NCI-H146 (cell line): ENCODE measurements at regions not wholly inside any gene's neighbourhood (a gene's known extent, or its start where the extent isn't known, plus 50 kb on each side); places are given as distances from the start of the nearest gene placed in this dataset.
"Not testable (repeated sequence)": the region's sequence is repeated elsewhere in the genome, so short reads cannot be mapped to it uniquely, and the experiment has no call there.

ENCODE experiments used
- DNase-seq: peaks from one replicate; lab custom pipeline; 2025; lab: John Stamatoyannopoulos, UW

DNA sequence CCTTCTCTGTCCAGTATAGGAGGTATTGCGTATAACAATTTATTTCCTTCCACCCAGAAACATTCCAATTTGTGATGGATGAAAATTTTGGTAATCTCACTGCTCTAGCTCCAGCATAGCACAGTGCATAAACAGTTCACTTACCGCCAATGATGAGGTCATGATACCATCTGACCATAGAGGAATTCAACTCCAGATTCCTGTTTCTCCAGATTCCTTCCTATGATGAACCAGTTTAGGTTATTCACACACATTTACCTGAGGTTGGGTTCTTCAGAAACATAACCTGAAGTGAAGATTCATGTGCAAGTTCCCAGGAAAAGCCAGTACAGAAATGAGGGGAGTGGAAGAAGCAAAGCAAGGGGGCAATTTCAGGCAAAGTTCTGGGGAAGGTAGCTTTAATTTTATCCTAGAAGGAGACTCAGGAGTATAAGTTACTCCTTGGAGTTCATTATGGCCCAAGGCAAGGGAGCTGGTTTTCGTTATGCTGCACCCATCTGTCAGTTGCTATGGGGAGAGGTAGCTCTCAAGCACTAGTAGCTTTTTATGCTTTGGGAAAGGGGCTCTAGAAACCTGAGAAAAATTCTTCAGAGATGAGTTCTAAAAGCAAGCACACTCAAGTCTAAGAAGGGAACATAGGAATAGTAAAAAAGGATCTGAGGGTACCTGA lies 121.6 kb downstream of the CASP12 start:
- DNase-seq = no peak

- DNase-seq = no peak
Measured at GRCh38 chr11:104774578-104774977, 123.7 kb downstream of the CASP12 start.

DNA sequence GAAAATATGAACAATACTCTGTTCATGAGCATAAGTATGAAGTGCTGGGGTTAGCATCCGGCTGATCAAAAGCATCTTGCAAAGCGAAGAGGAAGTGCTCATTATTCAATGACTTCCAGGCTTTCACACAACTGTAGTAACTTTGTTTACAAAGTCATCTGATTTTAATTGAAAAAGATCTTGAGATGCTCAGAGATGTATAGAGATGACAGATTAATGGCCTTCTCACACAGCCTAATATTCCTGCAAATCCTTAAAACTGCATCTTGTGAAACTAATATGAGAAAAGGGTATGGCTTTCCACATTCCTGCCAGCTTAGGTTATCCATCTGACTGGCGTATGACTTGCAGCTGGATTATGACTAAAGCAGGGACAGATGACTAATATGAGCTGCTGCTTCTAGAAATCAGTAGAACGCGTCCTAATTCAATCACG lies 125.4 kb downstream of the CASP12 start:
- no peak for DNase-seq

DNA sequence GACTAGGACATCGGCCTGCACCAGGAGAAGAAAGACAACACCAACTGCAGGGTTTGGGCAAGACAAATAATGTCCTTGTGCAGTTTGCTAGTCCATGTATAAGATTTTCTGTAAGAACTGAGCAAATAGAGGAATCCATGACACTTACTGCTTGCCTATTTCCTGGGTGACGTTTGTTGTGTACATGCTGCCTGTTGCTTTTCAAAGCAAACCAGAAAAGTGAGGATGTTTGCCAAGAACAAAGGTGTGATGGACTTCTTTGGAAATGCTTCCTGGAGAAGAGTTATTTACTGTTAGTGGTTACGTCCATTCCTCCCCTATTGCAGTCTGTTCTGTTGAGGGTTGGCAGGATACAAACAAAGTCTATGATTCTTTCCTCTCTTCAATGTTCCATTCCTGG lies 126.5 kb downstream of the CASP12 start:
- DNase-seq = no peak

DNA sequence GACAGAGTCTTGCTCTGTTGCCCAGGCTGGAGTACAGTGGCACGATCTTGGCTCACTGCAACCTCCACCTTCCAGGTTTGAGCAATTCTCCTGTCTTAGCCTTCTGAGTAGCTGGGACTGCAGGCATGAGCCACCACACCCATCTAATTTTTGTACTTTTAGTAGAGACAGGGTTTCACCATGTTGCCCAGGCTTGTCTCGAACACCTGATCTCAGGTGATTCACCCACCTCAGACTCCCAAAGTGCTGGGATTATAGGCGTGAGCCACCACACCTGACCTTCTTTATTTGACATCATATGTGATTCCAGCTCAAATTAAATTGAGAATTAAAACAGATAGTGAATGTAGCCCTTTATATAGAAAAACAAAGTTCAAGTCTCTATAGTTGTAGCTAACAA lies 127.2 kb downstream of the CASP12 start:
- DNase-seq = not testable (repeated sequence)

DNA sequence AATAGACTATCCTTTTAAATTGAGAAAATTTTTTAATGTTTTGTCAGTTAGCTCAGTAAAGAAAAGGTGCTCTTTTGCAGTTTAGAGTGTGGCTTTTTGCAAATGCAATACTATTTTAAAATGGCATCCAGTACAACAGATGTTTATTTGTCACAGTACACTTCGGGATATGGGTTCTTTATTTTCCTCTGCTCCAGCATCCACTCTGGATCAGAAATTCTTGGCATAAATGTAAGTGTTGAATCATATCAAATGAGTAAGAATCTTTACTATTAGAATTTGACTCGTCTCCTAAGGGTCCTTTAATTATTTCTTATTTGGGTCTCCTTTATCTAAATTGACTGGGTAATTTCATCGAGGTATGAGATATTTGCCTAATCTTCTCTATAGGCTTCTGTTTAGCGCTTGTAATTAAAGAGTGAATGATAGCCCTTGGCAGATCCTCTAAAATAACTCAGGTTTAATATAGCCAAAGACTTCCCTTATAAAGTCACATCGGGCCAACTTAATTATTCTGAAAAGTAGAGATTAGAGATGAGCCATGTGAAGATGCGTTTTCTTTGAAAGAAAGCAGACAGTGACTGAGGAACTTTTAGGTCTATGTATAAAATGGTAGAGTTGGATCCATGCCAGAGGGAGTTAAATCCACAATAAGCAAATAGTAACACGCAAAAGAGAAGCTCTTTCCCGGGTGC lies 132.7 kb downstream of the CASP12 start:
- no peak for DNase-seq

GRCh38 chr11:104764710-104765045 lies 133.6 kb downstream of the CASP12 start:
- DNase-seq = no peak

DNA sequence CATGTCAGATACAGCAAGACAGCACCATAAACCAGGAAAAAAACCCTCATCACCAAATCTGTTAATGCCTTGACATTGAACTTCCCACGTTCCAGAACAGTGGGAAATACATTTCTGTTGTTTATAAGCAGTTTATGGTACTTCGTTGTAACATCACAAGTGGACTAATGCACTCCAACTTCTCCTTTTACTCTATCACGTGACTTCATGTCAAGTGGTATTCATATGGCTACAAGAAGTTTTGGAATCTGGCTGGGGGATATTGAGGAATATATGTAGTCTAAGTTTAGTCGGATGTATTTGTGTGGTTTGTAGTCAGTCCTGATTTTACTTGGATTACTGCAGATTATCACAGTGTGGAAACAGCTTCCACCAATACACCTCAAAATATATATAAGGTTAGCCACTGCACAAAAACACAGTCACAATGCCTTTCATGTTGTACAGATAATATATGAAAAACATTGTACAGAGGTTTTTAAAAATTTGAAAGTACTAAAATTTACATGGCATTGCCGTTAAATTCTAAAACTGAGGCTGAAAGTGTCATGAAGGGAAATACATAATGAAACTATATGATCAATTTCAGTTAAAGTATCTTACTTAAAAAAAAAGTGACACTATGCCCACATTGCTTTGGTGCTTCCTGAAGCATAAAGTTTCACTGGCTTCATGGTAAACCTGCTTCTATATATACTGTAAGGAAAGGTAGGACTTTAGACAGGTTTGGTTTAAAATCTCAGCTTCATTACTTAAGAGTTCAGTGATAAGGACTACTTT lies 134.1 kb downstream of the CASP12 start:
- DNase-seq = no peak

DNA sequence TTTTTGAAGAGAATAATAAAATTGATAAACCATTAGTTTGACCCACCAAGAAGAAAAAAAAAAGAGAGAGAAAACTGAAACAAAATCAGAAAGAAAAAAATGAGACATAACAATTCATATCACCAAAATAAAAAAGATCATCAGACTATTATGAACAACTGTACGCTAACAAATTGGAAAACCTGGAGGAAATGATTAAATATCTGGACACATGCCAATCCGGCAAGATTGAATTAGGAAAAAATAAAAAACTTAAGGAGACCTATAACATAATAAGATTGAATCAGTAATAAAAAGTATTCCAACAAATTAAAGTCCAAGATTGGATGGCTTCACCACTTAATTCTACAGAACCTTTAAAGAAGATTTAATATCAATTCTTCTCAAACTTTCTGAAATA lies 136.7 kb downstream of the CASP12 start:
- DNase-seq = no peak

DNA sequence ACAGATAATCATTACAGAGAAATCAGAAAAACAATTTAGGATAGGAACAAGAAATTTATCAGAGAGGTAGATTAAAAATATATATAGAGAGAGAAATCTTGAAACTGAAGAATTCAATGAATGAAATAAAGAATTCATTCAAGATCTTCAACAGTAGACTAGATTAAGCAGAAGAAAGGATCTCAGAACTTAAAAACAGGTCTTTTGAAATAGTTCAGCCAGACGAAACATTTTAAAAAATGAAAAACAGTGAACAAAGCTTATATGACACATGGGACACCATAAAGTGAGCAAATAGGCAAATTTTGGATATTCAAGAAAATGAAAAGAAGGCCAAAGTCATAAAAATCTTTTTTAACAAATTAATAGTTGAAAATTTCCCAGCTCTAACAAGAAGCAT lies 138.8 kb downstream of the CASP12 start:
- DNase-seq = no peak

- DNase-seq = no peak
Measured at GRCh38 chr11:104738918-104739317, 159.3 kb downstream of the CASP12 start.

DNA sequence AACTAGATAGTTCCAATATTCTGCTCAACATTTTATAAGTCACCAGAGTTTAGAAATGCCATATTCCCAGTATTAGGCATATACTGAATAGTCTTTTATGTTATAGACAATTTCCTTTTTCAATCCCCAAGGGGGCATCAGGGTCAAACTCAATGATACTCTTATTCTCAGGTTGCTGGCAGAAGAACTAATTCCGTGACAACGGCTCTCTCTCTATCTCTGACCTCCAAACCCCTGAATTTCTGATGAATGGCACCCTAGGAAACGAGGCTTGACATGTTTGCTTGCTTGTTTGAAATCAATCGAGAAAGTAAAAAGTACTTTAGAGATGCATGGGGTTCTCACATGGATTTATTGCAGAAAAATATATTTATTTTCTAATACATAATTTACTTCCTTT lies 160.1 kb downstream of the CASP12 start:
- DNase-seq = no peak

DNA sequence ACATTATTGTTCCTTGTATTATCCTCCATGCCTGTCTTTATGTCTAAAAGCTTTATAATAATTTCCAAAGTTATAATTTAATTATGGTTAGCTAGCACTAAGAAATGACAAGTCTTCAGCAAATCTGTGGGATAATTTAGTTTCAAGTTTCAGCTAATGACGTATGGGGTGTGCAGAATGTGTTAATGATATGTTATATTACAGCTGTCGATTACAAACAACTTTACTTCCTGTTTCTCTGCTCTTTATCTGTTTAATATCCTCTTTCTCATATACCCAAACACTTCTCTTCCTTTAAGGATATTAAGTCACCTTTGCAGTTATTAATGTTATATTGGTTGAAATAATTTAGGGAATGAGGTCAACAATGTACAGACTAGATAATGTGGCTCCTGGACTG lies 161.8 kb downstream of the CASP12 start:
- DNase-seq = no peak

DNA sequence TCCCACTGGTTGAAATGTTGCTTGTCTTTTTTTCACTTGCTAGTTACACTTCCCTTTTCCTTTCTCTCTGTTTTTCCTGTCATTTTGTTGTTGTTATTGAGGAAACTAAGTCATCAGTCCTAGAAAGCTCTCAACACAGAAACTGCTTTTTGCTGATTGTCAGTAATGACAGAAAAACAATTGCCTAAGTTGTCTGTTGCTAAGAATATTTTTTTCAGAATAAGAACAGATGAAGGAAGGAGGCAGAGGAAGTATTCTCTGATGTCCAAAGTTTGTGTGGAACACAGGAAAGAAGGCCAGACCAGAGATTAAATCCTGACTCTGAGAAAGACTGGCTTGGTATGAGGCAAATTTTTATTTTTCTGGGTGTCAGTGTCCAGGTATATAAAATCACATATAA lies 163.3 kb downstream of the CASP12 start:
- DNase-seq = no peak

DNA sequence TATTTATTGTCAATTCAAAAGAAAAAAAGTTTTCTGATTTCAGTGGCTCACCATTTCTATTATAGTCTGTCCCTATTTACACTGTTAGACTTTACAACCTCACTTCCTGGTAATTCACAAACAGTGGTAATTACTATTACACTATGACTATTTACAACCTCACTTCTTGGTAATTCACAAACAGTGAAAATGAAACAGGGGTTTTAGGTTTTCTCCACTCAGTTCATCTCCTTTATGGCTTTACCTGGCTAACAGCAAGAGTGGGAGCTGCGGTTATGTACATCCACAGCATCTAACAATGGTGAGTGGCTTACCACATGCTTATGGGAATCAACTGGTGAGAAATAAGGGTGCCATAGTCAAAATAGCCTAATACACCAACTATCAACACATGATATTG lies 166.4 kb downstream of the CASP12 start:
- DNase-seq = no peak

- DNase-seq = no peak
Measured at GRCh38 chr11:104728927-104729326, 169.3 kb downstream of the CASP12 start.

GRCh38 chr11:104727768-104728167 lies 170.5 kb downstream of the CASP12 start:
- DNase-seq = no peak

DNA sequence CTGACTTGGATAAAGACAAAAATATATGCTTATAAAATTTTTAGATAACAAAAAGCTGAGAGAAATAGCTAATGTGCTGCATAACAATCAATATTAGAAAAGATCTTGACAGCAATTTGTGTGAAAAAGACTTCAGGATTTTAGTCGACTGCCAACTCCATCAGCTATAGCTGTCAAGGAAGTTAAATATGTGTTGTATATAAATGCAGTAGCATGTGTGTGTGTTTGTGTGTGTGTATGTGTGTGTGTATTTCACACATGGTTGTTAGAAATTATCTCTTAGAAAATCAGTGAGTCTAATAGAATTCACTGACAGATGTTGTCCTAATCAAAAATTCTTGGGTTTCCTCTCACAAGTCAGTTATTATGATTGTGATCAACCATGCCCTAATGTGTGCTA lies 171.2 kb downstream of the CASP12 start:
- DNase-seq = no peak

DNA sequence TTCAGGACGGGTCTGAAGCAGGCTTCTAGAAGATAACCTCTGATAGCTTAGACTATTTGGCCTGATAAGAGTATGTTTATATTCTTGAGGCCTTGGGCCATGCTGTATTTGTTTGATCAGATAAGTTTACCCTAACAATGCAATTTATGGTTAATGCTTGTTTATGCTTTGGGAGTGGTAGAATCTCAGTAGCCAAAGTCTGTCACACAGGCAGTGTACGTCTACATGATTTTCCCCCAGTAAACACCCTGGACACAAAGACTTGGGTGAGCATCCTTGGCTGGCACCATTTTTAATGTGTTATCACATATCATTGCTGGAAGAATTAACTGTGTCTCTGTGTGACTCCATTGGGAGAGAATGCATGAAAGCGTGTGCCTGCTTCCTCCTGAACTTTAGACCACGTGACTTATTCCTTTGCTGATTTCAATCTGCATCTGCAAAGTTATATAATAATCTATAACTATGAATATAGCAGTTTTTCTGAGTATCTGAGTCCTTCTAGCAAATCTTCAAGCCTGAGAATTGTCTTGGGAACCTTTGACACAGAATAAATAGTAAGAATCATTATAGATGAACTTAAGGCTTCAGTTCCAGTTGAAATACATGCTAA lies 172.4 kb downstream of the CASP12 start:
- no peak for DNase-seq

DNA sequence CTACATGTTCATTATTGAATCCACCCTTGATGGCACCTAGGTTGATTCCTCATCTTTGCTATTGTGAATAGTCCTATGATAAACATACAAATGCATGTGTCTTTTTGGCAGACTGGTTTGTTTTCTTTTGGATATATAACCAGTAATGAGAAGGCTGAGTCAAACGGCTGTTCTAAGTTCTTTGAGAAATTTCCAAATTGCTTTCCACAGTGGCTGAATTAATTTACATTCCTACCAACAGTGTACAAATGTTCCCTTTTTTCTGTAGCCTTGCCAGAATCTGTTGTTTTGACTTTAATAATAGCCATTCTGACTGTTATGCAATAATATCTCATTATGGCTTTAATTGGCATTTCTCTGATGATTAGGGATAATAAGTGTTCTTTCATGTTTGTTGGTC lies 184.9 kb downstream of the CASP12 start:
- no peak for DNase-seq

- peak; percentile 17 for DNase-seq
Measured at GRCh38 chr11:104705490-104706190, 192.6 kb downstream of the CASP12 start.

- DNase-seq = no peak
Measured at GRCh38 chr11:104704888-104705287, 193.4 kb downstream of the CASP12 start.
